Mucosa of stomach (tissue), 1 donor: ENCODE measurements at regions not wholly inside any gene's neighbourhood (a gene's known extent, or its start where the extent isn't known, plus 50 kb on each side); places are given as distances from the start of the nearest gene placed in this dataset.

ENCODE experiments used
- H3K27me3 ChIP-seq: one replicate; pipeline ENCODE4 v1.7.0; 2013; ENCODE audit warnings: mild to moderate bottlenecking, low read length; ENCODE audit not compliant: control insufficient read depth, insufficient read depth
- H3K36me3 ChIP-seq: one replicate; pipeline ENCODE4 v1.7.0; 2013; ENCODE audit warnings: low read length; ENCODE audit not compliant: control insufficient read depth, insufficient read depth
- H3K4me1 ChIP-seq: one replicate; pipeline ENCODE4 v1.7.0; 2013; ENCODE audit warnings: mild to moderate bottlenecking, low read length; ENCODE audit not compliant: control insufficient read depth, insufficient read depth
- H3K4me3 ChIP-seq: one replicate; pipeline ENCODE4 v1.7.0; 2013; ENCODE audit warnings: low read length
- H3K9ac ChIP-seq: one replicate; pipeline ENCODE4 v1.7.0; 2013; ENCODE audit warnings: mild to moderate bottlenecking, low read length, moderate library complexity
- H3K9me3 ChIP-seq: one replicate; pipeline ENCODE4 v1.7.0; 2013; ENCODE audit warnings: mild to moderate bottlenecking, low read length, moderate library complexity; ENCODE audit not compliant: control insufficient read depth
- donor health status: Pancreatic carcinoma.

GRCh38 chr9:107173422-107174180 is 109.5 kb upstream of the RAD23B start:
- H3K36me3 ChIP-seq = no peaks in the 10 kb centered on the region
- H3K4me1 ChIP-seq = peaks cover 20% of the 10 kb centered on the region
- H3K9ac ChIP-seq = no peak overlapping the region
- no peak overlapping the region for H3K4me3 ChIP-seq
- H3K27me3 ChIP-seq = no peaks in the 10 kb centered on the region
- H3K9me3 ChIP-seq = no peaks in the 10 kb centered on the region

GRCh38 chr9:107174441-107174840 is 108.6 kb upstream of the RAD23B start:
- H3K4me1 ChIP-seq = peaks cover 20% of the 10 kb centered on the region
- no peak overlapping the region for H3K9ac ChIP-seq
- no peaks in the 10 kb centered on the region for H3K36me3 ChIP-seq
- no peaks in the 10 kb centered on the region for H3K27me3 ChIP-seq
- no peaks in the 10 kb centered on the region for H3K9me3 ChIP-seq
- H3K4me3 ChIP-seq = no peak overlapping the region

- Histone ChIP-seq H3K4me1 (peaks cover 20% of the 10 kb centered on the region), H3K36me3 (no peaks in the 10 kb centered on the region), H3K9me3 (no peaks in the 10 kb centered on the region), H3K9ac (no peak overlapping the region), H3K27me3 (no peaks in the 10 kb centered on the region), H3K4me3 (no peak overlapping the region)
These were observed 108.0 kb upstream of the RAD23B start for GRCh38 chr9:107175041-107175440.

- Histone ChIP-seq H3K36me3 (no peaks in the 10 kb centered on the region), H3K9ac (no peak overlapping the region), H3K4me3 (no peak overlapping the region), H3K27me3 (no peaks in the 10 kb centered on the region), H3K4me1 (peaks cover 20% of the 10 kb centered on the region), H3K9me3 (no peaks in the 10 kb centered on the region)
These were observed 107.2 kb upstream of the RAD23B start for GRCh38 chr9:107175816-107176435.

GRCh38 chr9:107176436-107177151 is 106.5 kb upstream of the RAD23B start:
- H3K27me3 ChIP-seq = no peaks in the 10 kb centered on the region
- no peaks in the 10 kb centered on the region for H3K9me3 ChIP-seq
- no peaks in the 10 kb centered on the region for H3K36me3 ChIP-seq
- peaks cover 20% of the 10 kb centered on the region for H3K4me1 ChIP-seq
- no peak overlapping the region for H3K9ac ChIP-seq
- no peak overlapping the region for H3K4me3 ChIP-seq

- H3K36me3 ChIP-seq = no peaks in the 10 kb centered on the region
- H3K27me3 ChIP-seq = no peaks in the 10 kb centered on the region
- no peaks in the 10 kb centered on the region for H3K9me3 ChIP-seq
- H3K4me1 ChIP-seq = peaks cover 20% of the 10 kb centered on the region
- no peak overlapping the region for H3K9ac ChIP-seq
- no peak overlapping the region for H3K4me3 ChIP-seq
These were observed 105.7 kb upstream of the RAD23B start for GRCh38 chr9:107177243-107177839.

GRCh38 chr9:107177857-107178256 is 105.2 kb upstream of the RAD23B start:
- H3K27me3 ChIP-seq = no peaks in the 10 kb centered on the region
- no peaks in the 10 kb centered on the region for H3K9me3 ChIP-seq
- H3K4me1 ChIP-seq = peaks cover 20% of the 10 kb centered on the region
- H3K9ac ChIP-seq = no peak overlapping the region
- no peaks in the 10 kb centered on the region for H3K36me3 ChIP-seq
- H3K4me3 ChIP-seq = no peak overlapping the region

GRCh38 chr9:107178293-107178692 is 104.8 kb upstream of the RAD23B start:
- Histone ChIP-seq H3K36me3 (no peaks in the 10 kb centered on the region), H3K9me3 (no peaks in the 10 kb centered on the region), H3K9ac (no peak overlapping the region), H3K27me3 (no peaks in the 10 kb centered on the region), H3K4me1 (peaks cover 20% of the 10 kb centered on the region), H3K4me3 (no peak overlapping the region)

- H3K4me1 ChIP-seq = peaks cover 14% of the 10 kb centered on the region
- no peaks in the 10 kb centered on the region for H3K27me3 ChIP-seq
- no peaks in the 10 kb centered on the region for H3K36me3 ChIP-seq
- no peak overlapping the region for H3K9ac ChIP-seq
- no peak overlapping the region for H3K4me3 ChIP-seq
- H3K9me3 ChIP-seq = no peaks in the 10 kb centered on the region
These were observed 102.9 kb upstream of the RAD23B start for GRCh38 chr9:107180206-107180605.

- H3K36me3 ChIP-seq = no peaks in the 10 kb centered on the region
- no peak overlapping the region for H3K9ac ChIP-seq
- H3K27me3 ChIP-seq = no peaks in the 10 kb centered on the region
- H3K4me1 ChIP-seq = peaks cover 5% of the 10 kb centered on the region
- H3K9me3 ChIP-seq = no peaks in the 10 kb centered on the region
- no peak overlapping the region for H3K4me3 ChIP-seq
These were observed 99.9 kb upstream of the RAD23B start for GRCh38 chr9:107183176-107183575.

- Histone ChIP-seq H3K4me1 (no peaks in the 10 kb centered on the region), H3K36me3 (no peaks in the 10 kb centered on the region), H3K4me3 (no peak overlapping the region), H3K27me3 (no peaks in the 10 kb centered on the region), H3K9me3 (no peaks in the 10 kb centered on the region), H3K9ac (no peak overlapping the region)
These were observed 94.7 kb upstream of the RAD23B start for GRCh38 chr9:107188376-107188775.
